ENCODE measurements at regions not wholly inside any gene's neighbourhood (a gene's known extent, or its start where the extent isn't known, plus 50 kb on each side); places are given as distances from the start of the nearest gene placed in this dataset.

- no peaks in the 10 kb centered on the region for H3K36me3 ChIP-seq
- intact Hi-C loops (cut with DNase I), result no loop called here
- no peaks in the 10 kb centered on the region for H3K4me1 ChIP-seq (ENCODE audit: insufficient read depth)
- no peak overlapping the region for H3K4me3 ChIP-seq
- no peak overlapping the region for H3K27ac ChIP-seq
- no peaks in the 10 kb centered on the region for H3K27me3 ChIP-seq
- H3K9me3 ChIP-seq, result no peaks in the 10 kb centered on the region
- no peak for DNase-seq
- no peak for TF ChIP-seq EP300 (IDR thresholded peaks at IDR 0.05)
- TF ChIP-seq POLR2A (IDR thresholded peaks at IDR 0.05), result no peak
- no peak for TF ChIP-seq CTCF (IDR thresholded peaks at IDR 0.05)
These were observed 169.4 kb upstream of the NRXN1 start for GRCh38 chr2:51201295-51201694.

- Histone ChIP-seq H3K9me3 (no peaks in the 10 kb centered on the region), H3K27me3 (no peaks in the 10 kb centered on the region), H3K36me3 (no peaks in the 10 kb centered on the region), H3K4me1 (ENCODE audit: insufficient read depth) (no peaks in the 10 kb centered on the region), H3K27ac (no peak overlapping the region), H3K4me3 (no peak overlapping the region)
- DNase-seq, result no peak
- TF ChIP-seq CTCF (IDR thresholded peaks at IDR 0.05), result no peak
- no peak for TF ChIP-seq POLR2A (IDR thresholded peaks at IDR 0.05)
- TF ChIP-seq EP300 (IDR thresholded peaks at IDR 0.05), result no peak
- intact Hi-C loops (cut with DNase I), result no loop called here
- 89 to 94% (median 92%) methylated on average over 10 of the region's 10 CpGs for WGBS, 3 donors
These were observed 162.7 kb upstream of the NRXN1 start for GRCh38 chr2:51194656-51195055.

- Histone ChIP-seq H3K36me3 (no peaks in the 10 kb centered on the region), H3K9me3 (no peaks in the 10 kb centered on the region), H3K4me3 (no peak overlapping the region), H3K4me1 (ENCODE audit: insufficient read depth) (no peaks in the 10 kb centered on the region), H3K27me3 (no peaks in the 10 kb centered on the region), H3K27ac (no peak overlapping the region)
- intact Hi-C loops (cut with DNase I), result no loop called here
- DNase-seq, result no peak
- TF ChIP-seq EP300 (IDR thresholded peaks at IDR 0.05) (no peak), CTCF (IDR thresholded peaks at IDR 0.05) (no peak), POLR2A (IDR thresholded peaks at IDR 0.05) (no peak)
These were observed 138.3 kb upstream of the NRXN1 start for GRCh38 chr2:51170273-51170672.

- TF ChIP-seq POLR2A (IDR thresholded peaks at IDR 0.05), result no peak
- DNase-seq, result no peak
- WGBS, 3 donors, result 42 to 64% (median 50%) methylated on average over 6 of the region's 6 CpGs
- Histone ChIP-seq H3K27me3 (no peaks in the 10 kb centered on the region), H3K4me1 (ENCODE audit: insufficient read depth) (no peaks in the 10 kb centered on the region), H3K27ac (no peak overlapping the region), H3K9me3 (no peaks in the 10 kb centered on the region), H3K36me3 (no peaks in the 10 kb centered on the region), H3K4me3 (no peak overlapping the region)
- intact Hi-C loops (cut with DNase I), result no loop called here
These were observed 133.8 kb upstream of the NRXN1 start for GRCh38 chr2:51165534-51166260.

- no peaks in the 10 kb centered on the region for H3K36me3 ChIP-seq
- H3K9me3 ChIP-seq, result no peaks in the 10 kb centered on the region
- no peak overlapping the region for H3K27ac ChIP-seq
- H3K4me3 ChIP-seq, result no peak overlapping the region
- H3K4me1 ChIP-seq (ENCODE audit: insufficient read depth), result no peaks in the 10 kb centered on the region
- WGBS, 3 donors, result 93 to 98% (median 96%) methylated on average over 1 of the region's 1 CpG
- DNase-seq, result no peak
- intact Hi-C loops (cut with DNase I), result no loop called here
- no peak for TF ChIP-seq POLR2A (IDR thresholded peaks at IDR 0.05)
- TF ChIP-seq EP300 (IDR thresholded peaks at IDR 0.05), result no peak
- TF ChIP-seq CTCF (IDR thresholded peaks at IDR 0.05), result no peak
- no peaks in the 10 kb centered on the region for H3K27me3 ChIP-seq
These were observed 126.3 kb upstream of the NRXN1 start for GRCh38 chr2:51158251-51158650.
